ENCODE measurements at regions not wholly inside any gene's neighbourhood (a gene's known extent, or its start where the extent isn't known, plus 50 kb on each side); places are given as distances from the start of the nearest gene placed in this dataset.

GRCh38 chr2:6506859-6507258, 358.8 kb downstream of the CMPK2 start:
- Histone ChIP-seq H3K27me3 (ENCODE audit: insufficient read depth, low read depth, low read length) (no peaks in the 10 kb centered on the region), H3K36me3 (ENCODE audit: insufficient read depth, low read length) (no peaks in the 10 kb centered on the region), H3K79me2 (replicated peaks; ENCODE audit: insufficient read depth, low read length) (no peaks in the 10 kb centered on the region), H3K4me2 (ENCODE audit: low read length) (no peak overlapping the region), H2AFZ (ENCODE audit: low read depth, low read length) (no peak overlapping the region), H3K9me2 (ENCODE audit: insufficient read depth, low read length) (no peaks in the 10 kb centered on the region), H3K4me3 (ENCODE audit: low read length) (no peak overlapping the region), H4K20me1 (ENCODE audit: insufficient read depth) (no peaks in the 10 kb centered on the region), H3K9ac (ENCODE audit: low read length) (no peak overlapping the region), H3K27ac (ENCODE audit: low read length) (no peak overlapping the region), H3F3A (ENCODE audit: insufficient read depth, low read length, poor library complexity, severe bottlenecking) (peaks cover 4% of the 10 kb centered on the region), H3K9me3 (ENCODE audit: low read length) (no peaks in the 10 kb centered on the region)
- TF ChIP-seq EP300 (conservative IDR thresholded peaks at IDR 0.05; ENCODE audit: poor library complexity, severe bottlenecking) (no peak), POLR2AphosphoS5 (IDR thresholded peaks at IDR 0.05) (no peak), MXI1 (conservative IDR thresholded peaks at IDR 0.05; ENCODE audit: poor library complexity, severe bottlenecking) (no peak), REST (IDR thresholded peaks at IDR 0.05; ENCODE audit: borderline replicate concordance) (no peak), EZH2 (IDR thresholded peaks at IDR 0.05; ENCODE audit: borderline replicate concordance, insufficient read depth, low read length, poor library complexity, severe bottlenecking) (no peak), SMC3 (conservative IDR thresholded peaks at IDR 0.05; ENCODE audit: poor library complexity) (no peak), CTCF (IDR thresholded peaks at IDR 0.05; ENCODE audit: poor library complexity, severe bottlenecking) (no peak), TAF1 (IDR thresholded peaks at IDR 0.05; ENCODE audit: low read depth) (no peak), RAD21 (conservative IDR thresholded peaks at IDR 0.05) (no peak)

- Histone ChIP-seq H2AFZ (ENCODE audit: low read depth, low read length) (no peak overlapping the region), H3F3A (ENCODE audit: insufficient read depth, low read length, poor library complexity, severe bottlenecking) (no peaks in the 10 kb centered on the region), H3K4me3 (ENCODE audit: low read length) (no peak overlapping the region), H3K36me3 (ENCODE audit: insufficient read depth, low read length) (no peaks in the 10 kb centered on the region), H3K9me3 (ENCODE audit: low read length) (no peaks in the 10 kb centered on the region), H3K27ac (ENCODE audit: low read length) (no peak overlapping the region), H3K4me2 (ENCODE audit: low read length) (no peak overlapping the region), H3K27me3 (ENCODE audit: insufficient read depth, low read depth, low read length) (no peaks in the 10 kb centered on the region), H3K9ac (ENCODE audit: low read length) (no peak overlapping the region), H3K9me2 (ENCODE audit: insufficient read depth, low read length) (no peaks in the 10 kb centered on the region), H3K79me2 (replicated peaks; ENCODE audit: insufficient read depth, low read length) (no peaks in the 10 kb centered on the region), H4K20me1 (ENCODE audit: insufficient read depth) (no peaks in the 10 kb centered on the region)
- TF ChIP-seq EP300 (conservative IDR thresholded peaks at IDR 0.05; ENCODE audit: poor library complexity, severe bottlenecking) (no peak), CTCF (IDR thresholded peaks at IDR 0.05; ENCODE audit: poor library complexity, severe bottlenecking) (no peak), TAF1 (IDR thresholded peaks at IDR 0.05; ENCODE audit: low read depth) (no peak), REST (IDR thresholded peaks at IDR 0.05; ENCODE audit: borderline replicate concordance) (no peak), POLR2AphosphoS5 (IDR thresholded peaks at IDR 0.05) (no peak), SMC3 (conservative IDR thresholded peaks at IDR 0.05; ENCODE audit: poor library complexity) (no peak), MXI1 (conservative IDR thresholded peaks at IDR 0.05; ENCODE audit: poor library complexity, severe bottlenecking) (no peak), RAD21 (conservative IDR thresholded peaks at IDR 0.05) (no peak), EZH2 (IDR thresholded peaks at IDR 0.05; ENCODE audit: borderline replicate concordance, insufficient read depth, low read length, poor library complexity, severe bottlenecking) (no peak)
These were observed 355.2 kb downstream of the CMPK2 start for GRCh38 chr2:6510532-6510931.

Measured in neural cell (in vitro differentiated cells).